ENCODE measurements at regions not wholly inside any gene's neighbourhood (a gene's known extent, or its start where the extent isn't known, plus 50 kb on each side); places are given as distances from the start of the nearest gene placed in this dataset.

- no peaks in the 10 kb centered on the region for H4K20me1 ChIP-seq (replicated peaks in 1 of 2; ENCODE audit: control insufficient read depth in 1 of 2, insufficient read depth in 2 of 2, low read length in 2 of 2)
- FAIRE-seq (no peak), DNase-seq (ENCODE audit: low read depth in 1 of 2, low spot score in 2 of 2) (no peak)
- H2BK15ac ChIP-seq (ENCODE audit: low read length), result no peak overlapping the region
- H2BK120ac ChIP-seq (replicated peaks; ENCODE audit: low read depth, low read length), result no peak overlapping the region
- 74% methylated on average over 2 of the region's 2 CpGs; no CpG with 5 or more reads in 1 of the 2 experiments for WGBS, 2 experiments (ENCODE audit: extremely low coverage in 1 of 2, insufficient coverage in 1 of 2, insufficient read length in 1 of 2, insufficient replicate concordance in 2 of 2, low coverage in 1 of 2, low lambda C conversion rate in 2 of 2, missing lambda C conversion rate in 1 of 2)
- no peak overlapping the region for H2AFZ ChIP-seq (ENCODE audit: low read length)
- no peaks in the 10 kb centered on the region for H3K36me3 ChIP-seq (ENCODE audit: control insufficient read depth in 2 of 4, insufficient read depth in 4 of 4, low read length in 3 of 4)
- no peak overlapping the region for H3K9ac ChIP-seq (replicated peaks in 1 of 4; ENCODE audit: extremely low read depth in 1 of 4, low read depth in 3 of 4, low read length in 3 of 4)
- H2BK20ac ChIP-seq (ENCODE audit: low read length), result no peak overlapping the region
- H3K4me2 ChIP-seq (ENCODE audit: insufficient read depth in 1 of 2, low read depth in 2 of 2, low read length in 2 of 2), result no peak overlapping the region
- no peak overlapping the region for H3K14ac ChIP-seq (ENCODE audit: insufficient read length)
- no peak overlapping the region for H4K5ac ChIP-seq (ENCODE audit: insufficient read length, low read depth, low read length)
- H4K91ac ChIP-seq (replicated peaks; ENCODE audit: insufficient read length, low read length), result no peak overlapping the region
- no peak overlapping the region for H4K8ac ChIP-seq (ENCODE audit: extremely low read depth, insufficient read depth, low read length)
- ChIA-PET POLR2A (ENCODE audit: partially characterized antibody) (no interaction called here), CTCF (ENCODE audit: partially characterized antibody) (no interaction called here)
- no peak overlapping the region for H3K18ac ChIP-seq (ENCODE audit: extremely low read depth, low read length)
- no peak overlapping the region for H3K4ac ChIP-seq (replicated peaks; ENCODE audit: insufficient read length, low read depth, low read length)
- H2BK12ac ChIP-seq (ENCODE audit: low read depth, low read length), result no peak overlapping the region
- H3K79me2 ChIP-seq (ENCODE audit: control insufficient read depth in 1 of 2, insufficient read depth in 2 of 2, low read length in 2 of 2), result no peaks in the 10 kb centered on the region
- no peaks in the 10 kb centered on the region for H3K27me3 ChIP-seq (replicated peaks in 1 of 4; ENCODE audit: control insufficient read depth in 3 of 4, extremely low read depth in 1 of 4, insufficient read depth in 3 of 4, low read length in 3 of 4)
- H3K27ac ChIP-seq (ENCODE audit: low read depth, low read length), result no peak overlapping the region
- H2BK5ac ChIP-seq (ENCODE audit: low read depth, low read length), result no peak overlapping the region
- no peak overlapping the region for H3K4me3 ChIP-seq (ENCODE audit: extremely low read depth in 1 of 4, insufficient read depth in 2 of 4, low read depth in 3 of 4, low read length in 4 of 4)
- no peaks in the 10 kb centered on the region; the same call in 1 of the 2 replicates for H3K23me2 ChIP-seq (ENCODE audit: low read depth, low read length)
- H2AK5ac ChIP-seq (ENCODE audit: low read depth, low read length), result no peak overlapping the region
- H3K56ac ChIP-seq (replicated peaks; ENCODE audit: insufficient read length, low read depth, low read length), result no peak overlapping the region
- peaks cover 0 to 5% (median 2%) of the 10 kb centered on the region in 4 experiments; a peak in 2 of 7 replicates for H3K4me1 ChIP-seq (replicated peaks in 1 of 4; ENCODE audit: control insufficient read depth in 3 of 4, insufficient read depth in 4 of 4, low read length in 3 of 4)
- H3K23ac ChIP-seq (ENCODE audit: insufficient read length), result no peak overlapping the region
- H3K9me3 ChIP-seq (ENCODE audit: insufficient read depth in 2 of 2, low read depth in 1 of 2, low read length in 1 of 2), result 0 out of 4 replicates have a peak, but pooled peaks cover 0 to 2% of the 10 kb centered on the region in 2 experiments
- no peaks in the 10 kb centered on the region for H3K79me1 ChIP-seq (ENCODE audit: low read depth, low read length)
- TF ChIP-seq TCF12 (IDR thresholded peaks at IDR 0.05; ENCODE audit: low read depth, low read length), result no peak
- no peak for TF ChIP-seq HDAC6 (IDR thresholded peaks at IDR 0.05; ENCODE audit: low read depth, low read length)
- TF ChIP-seq BACH1 (IDR thresholded peaks at IDR 0.05; ENCODE audit: low read length), result no peak
- TF ChIP-seq RFX5 (IDR thresholded peaks at IDR 0.05; ENCODE audit: borderline replicate concordance, low read depth, low read length), result no peak
- no peak for TF ChIP-seq SUZ12 (IDR thresholded peaks at IDR 0.05; ENCODE audit: low read length)
- no peak for TF ChIP-seq SP1 (IDR thresholded peaks at IDR 0.05; ENCODE audit: low read depth, low read length)
These were observed 701.2 kb upstream of the IGFBP3 start for GRCh38 chr7:46622251-46622650.

Measured in H1 (cell line).